Astrocyte (in vitro differentiated cells and primary cell): ENCODE measurements at regions not wholly inside any gene's neighbourhood (a gene's known extent, or its start where the extent isn't known, plus 50 kb on each side); places are given as distances from the start of the nearest gene placed in this dataset.

Experiments
- EZH2 ChIP-seq: IDR thresholded peaks from 2 replicates; pipeline ENCODE4 v1.6.1; 2012; ENCODE audit warnings: mild to moderate bottlenecking, low read length, inconsistent platforms; ENCODE audit not compliant: insufficient read depth
- TF ChIP-seq, protein P1 (sequence below): IDR thresholded peaks from 2 replicates; pipeline ENCODE4 v1.5.1; 2011; ENCODE audit warnings: low read depth, mild to moderate bottlenecking, inconsistent platforms, low read length, moderate library complexity; ENCODE audit not compliant: insufficient read depth

DNA sequence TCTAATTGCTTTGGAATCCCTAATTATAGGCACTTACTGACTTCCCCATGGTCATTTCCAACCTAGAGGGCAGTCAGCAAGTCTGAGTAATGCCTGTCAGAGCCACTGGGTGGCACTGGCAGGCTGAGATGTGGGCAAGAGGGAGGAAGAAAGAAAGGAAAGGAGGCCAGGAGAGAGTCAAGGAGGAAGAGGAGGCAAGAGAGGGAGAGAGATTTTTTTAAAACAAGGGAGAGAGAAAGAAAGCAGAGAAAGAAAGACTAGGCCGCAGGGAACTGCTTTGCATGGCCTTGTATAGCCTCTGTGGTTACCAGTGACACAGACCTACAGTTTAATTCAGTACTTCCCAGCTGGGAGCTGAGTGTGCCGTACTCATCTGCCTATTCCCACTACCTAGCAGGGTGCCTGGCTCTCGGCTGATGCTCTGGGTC, 210.4 kb upstream of the ADO start:
- TF ChIP-seq, protein P1, sequence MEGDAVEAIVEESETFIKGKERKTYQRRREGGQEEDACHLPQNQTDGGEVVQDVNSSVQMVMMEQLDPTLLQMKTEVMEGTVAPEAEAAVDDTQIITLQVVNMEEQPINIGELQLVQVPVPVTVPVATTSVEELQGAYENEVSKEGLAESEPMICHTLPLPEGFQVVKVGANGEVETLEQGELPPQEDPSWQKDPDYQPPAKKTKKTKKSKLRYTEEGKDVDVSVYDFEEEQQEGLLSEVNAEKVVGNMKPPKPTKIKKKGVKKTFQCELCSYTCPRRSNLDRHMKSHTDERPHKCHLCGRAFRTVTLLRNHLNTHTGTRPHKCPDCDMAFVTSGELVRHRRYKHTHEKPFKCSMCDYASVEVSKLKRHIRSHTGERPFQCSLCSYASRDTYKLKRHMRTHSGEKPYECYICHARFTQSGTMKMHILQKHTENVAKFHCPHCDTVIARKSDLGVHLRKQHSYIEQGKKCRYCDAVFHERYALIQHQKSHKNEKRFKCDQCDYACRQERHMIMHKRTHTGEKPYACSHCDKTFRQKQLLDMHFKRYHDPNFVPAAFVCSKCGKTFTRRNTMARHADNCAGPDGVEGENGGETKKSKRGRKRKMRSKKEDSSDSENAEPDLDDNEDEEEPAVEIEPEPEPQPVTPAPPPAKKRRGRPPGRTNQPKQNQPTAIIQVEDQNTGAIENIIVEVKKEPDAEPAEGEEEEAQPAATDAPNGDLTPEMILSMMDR: peak; percentile 96
- TF ChIP-seq EZH2: no peak
